Esophagus squamous epithelium (tissue), 4 donors: ENCODE measurements at regions not wholly inside any gene's neighbourhood (a gene's known extent, or its start where the extent isn't known, plus 50 kb on each side); places are given as distances from the start of the nearest gene placed in this dataset.

Experiments
- POLR2A ChIP-seq, 4 donors: fragments of 450-650 bp; IDR thresholded peaks; one replicate each; pipeline ENCODE4 v1.6.1; 2017; ENCODE audit warnings: antibody characterized with exemption in 4 of 4, mild to moderate bottlenecking in 4 of 4, moderate library complexity in 3 of 4
- TF ChIP-seq, protein P1 (sequence below), 6 experiments: fragments of 450-650 bp in 4 of 6; fragments of 200-600 bp in 2 of 6; sonication (generic) in 2 of 6; IDR thresholded peaks; one replicate each; pipeline ENCODE4 v1.5.1; 2016 to 2019; ENCODE audit warnings: antibody characterized with exemption in 6 of 6, mild to moderate bottlenecking in 4 of 6, moderate library complexity in 4 of 6

DNA sequence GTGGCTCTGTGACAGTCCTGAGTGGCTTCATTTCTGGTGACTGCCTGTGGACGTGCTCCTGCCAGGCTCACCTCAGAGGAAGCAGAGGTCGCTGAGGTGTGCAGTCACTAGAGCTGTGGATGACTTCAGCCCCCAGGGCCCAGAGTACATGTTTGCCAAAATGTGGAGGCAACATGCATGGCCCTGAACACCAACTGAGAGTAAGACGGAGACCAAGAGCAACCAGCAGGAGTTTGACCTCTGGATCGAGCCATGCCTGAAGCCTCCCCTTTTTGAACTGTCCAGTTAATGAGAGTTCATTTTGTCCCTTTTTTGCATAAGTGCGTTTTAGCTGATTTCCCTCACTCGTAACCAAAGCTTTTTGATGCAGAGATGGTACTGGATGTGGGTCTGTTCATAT is 184.9 kb downstream of the RTP5 start:
- TF ChIP-seq, protein P1, sequence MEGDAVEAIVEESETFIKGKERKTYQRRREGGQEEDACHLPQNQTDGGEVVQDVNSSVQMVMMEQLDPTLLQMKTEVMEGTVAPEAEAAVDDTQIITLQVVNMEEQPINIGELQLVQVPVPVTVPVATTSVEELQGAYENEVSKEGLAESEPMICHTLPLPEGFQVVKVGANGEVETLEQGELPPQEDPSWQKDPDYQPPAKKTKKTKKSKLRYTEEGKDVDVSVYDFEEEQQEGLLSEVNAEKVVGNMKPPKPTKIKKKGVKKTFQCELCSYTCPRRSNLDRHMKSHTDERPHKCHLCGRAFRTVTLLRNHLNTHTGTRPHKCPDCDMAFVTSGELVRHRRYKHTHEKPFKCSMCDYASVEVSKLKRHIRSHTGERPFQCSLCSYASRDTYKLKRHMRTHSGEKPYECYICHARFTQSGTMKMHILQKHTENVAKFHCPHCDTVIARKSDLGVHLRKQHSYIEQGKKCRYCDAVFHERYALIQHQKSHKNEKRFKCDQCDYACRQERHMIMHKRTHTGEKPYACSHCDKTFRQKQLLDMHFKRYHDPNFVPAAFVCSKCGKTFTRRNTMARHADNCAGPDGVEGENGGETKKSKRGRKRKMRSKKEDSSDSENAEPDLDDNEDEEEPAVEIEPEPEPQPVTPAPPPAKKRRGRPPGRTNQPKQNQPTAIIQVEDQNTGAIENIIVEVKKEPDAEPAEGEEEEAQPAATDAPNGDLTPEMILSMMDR (IDR thresholded peaks at IDR 0.05), result no peak
- no peak for TF ChIP-seq POLR2A (IDR thresholded peaks at IDR 0.05)
